H9 (cell line): ENCODE measurements at regions not wholly inside any gene's neighbourhood (a gene's known extent, or its start where the extent isn't known, plus 50 kb on each side); places are given as distances from the start of the nearest gene placed in this dataset.

Experiments used
- DNase-seq: peaks from one replicate; pipeline ENCODE4 v3.0.0-alpha.2; 2017
- H2AFZ ChIP-seq: one replicate; pipeline ENCODE4 v1.6.1; 2013; ENCODE audit warnings: mild to moderate bottlenecking, low read length, control low read depth, moderate library complexity
- H2AK5ac ChIP-seq: 2 replicates; pipeline ENCODE4 v1.6.1; 2013; ENCODE audit warnings: low read length, control low read depth, mixed read lengths; ENCODE audit not compliant: insufficient read length
- H2BK120ac ChIP-seq: one replicate; pipeline ENCODE4 v1.6.1; 2013; ENCODE audit warnings: low read depth, mild to moderate bottlenecking, low read length, control low read depth, inconsistent platforms; ENCODE audit not compliant: poor library complexity, severe bottlenecking
- H2BK12ac ChIP-seq: 2 replicates; pipeline ENCODE4 v1.6.1; 2013; ENCODE audit warnings: low read length, control low read depth, mixed read lengths, low read depth; ENCODE audit not compliant: insufficient read length
- H2BK15ac ChIP-seq: 2 replicates; pipeline ENCODE4 v1.6.1; 2013; ENCODE audit warnings: low read depth, low read length, control low read depth
- H2BK20ac ChIP-seq: one replicate; pipeline ENCODE4 v1.6.1; 2013; ENCODE audit warnings: low read depth, mild to moderate bottlenecking, low read length, control low read depth, inconsistent platforms; ENCODE audit not compliant: poor library complexity, severe bottlenecking
- H2BK5ac ChIP-seq: 2 replicates; pipeline ENCODE4 v1.6.1; 2013; ENCODE audit warnings: low read length, control low read depth, mixed read lengths; ENCODE audit not compliant: insufficient read length
- H3K14ac ChIP-seq: 2 replicates; pipeline ENCODE4 v1.6.1; 2013; ENCODE audit warnings: low read length, control low read depth; ENCODE audit not compliant: insufficient read depth
- H3K18ac ChIP-seq: 2 replicates; pipeline ENCODE4 v1.6.1; 2013; ENCODE audit warnings: low read depth, mild to moderate bottlenecking, mixed read lengths, low read length, control low read depth; ENCODE audit not compliant: insufficient read length
- H3K23ac ChIP-seq: 2 replicates; pipeline ENCODE4 v1.6.1; 2013; ENCODE audit warnings: low read length, control low read depth, mixed read lengths, low read depth; ENCODE audit not compliant: insufficient read length
- H3K23me2 ChIP-seq: 2 replicates; pipeline ENCODE4 v1.6.1; 2013; ENCODE audit warnings: low read depth, mild to moderate bottlenecking, mixed read lengths, low read length, control low read depth; ENCODE audit not compliant: insufficient read length, poor library complexity, severe bottlenecking
- H3K27ac ChIP-seq: 2 replicates; pipeline ENCODE4 v1.5.1; 2013; ENCODE audit warnings: low read length, control low read depth, mixed read lengths, low read depth; ENCODE audit not compliant: insufficient read length
- H3K27me3 ChIP-seq: 2 replicates; pipeline ENCODE4 v1.6.1; 2013; ENCODE audit warnings: low read length, control low read depth, inconsistent platforms; ENCODE audit not compliant: insufficient read depth
- H3K4ac ChIP-seq: 2 replicates; pipeline ENCODE4 v1.6.1; 2013; ENCODE audit warnings: low read depth, mild to moderate bottlenecking, control low read depth, inconsistent platforms, low read length, moderate library complexity
- H3K4me1 ChIP-seq: 2 replicates; pipeline ENCODE4 v1.6.1; 2013; ENCODE audit warnings: low read length, control low read depth, inconsistent platforms; ENCODE audit not compliant: insufficient read depth
- H3K4me2 ChIP-seq: 2 replicates; pipeline ENCODE4 v1.6.1; 2013; ENCODE audit warnings: low read length, control low read depth, mixed read lengths; ENCODE audit not compliant: insufficient read length, insufficient read depth
- H3K56ac ChIP-seq: 2 replicates; pipeline ENCODE4 v1.6.1; 2013; ENCODE audit warnings: low read depth, mild to moderate bottlenecking, mixed read lengths, low read length, control low read depth; ENCODE audit not compliant: insufficient read length
- H3K79me1 ChIP-seq: 2 replicates; pipeline ENCODE4 v1.6.1; 2013; ENCODE audit warnings: low read depth, mild to moderate bottlenecking, moderate library complexity, low read length, control low read depth, inconsistent platforms; ENCODE audit not compliant: insufficient read depth, poor library complexity, severe bottlenecking
- H3K79me2 ChIP-seq: 2 replicates; pipeline ENCODE4 v1.6.1; 2013; ENCODE audit warnings: low read length, control low read depth, inconsistent platforms; ENCODE audit not compliant: insufficient read depth
- H3K9ac ChIP-seq: 2 replicates; pipeline ENCODE4 v1.6.1; 2013; ENCODE audit warnings: low read length, control low read depth, mixed read lengths; ENCODE audit not compliant: insufficient read length; ENCODE audit errors: extremely low read depth
- H3K9me3 ChIP-seq: one replicate; pipeline ENCODE4 v1.6.1; 2013; ENCODE audit warnings: low read depth, low read length, inconsistent platforms; ENCODE audit not compliant: control insufficient read depth
- H3T11ph ChIP-seq: one replicate; pipeline ENCODE4 v1.6.1; 2013; ENCODE audit warnings: mild to moderate bottlenecking, low read length, control low read depth, inconsistent platforms
- H4K20me1 ChIP-seq: one replicate; pipeline ENCODE4 v1.6.1; 2013; ENCODE audit not compliant: control insufficient read depth, insufficient read length, insufficient read depth
- H4K5ac ChIP-seq: 2 replicates; pipeline ENCODE4 v1.6.1; 2013; ENCODE audit warnings: low read depth, mild to moderate bottlenecking, mixed read lengths, low read length, control low read depth; ENCODE audit not compliant: insufficient read length
- H4K8ac ChIP-seq: replicated peaks from 2 replicates; pipeline ENCODE4 v1.6.1; 2013; ENCODE audit warnings: low read length, control low read depth, mixed read lengths, low read depth; ENCODE audit not compliant: insufficient read length
- H4K91ac ChIP-seq: 2 replicates; pipeline ENCODE4 v1.6.1; 2013; ENCODE audit warnings: low read depth, mild to moderate bottlenecking, moderate library complexity, mixed read lengths, low read length, control low read depth; ENCODE audit not compliant: insufficient read length
- H3K27ac Mint-ChIP-seq, 3 experiments: 2 replicates in 2 of 3; 3 replicates in 1 of 3; pipeline ENCODE4 v1.8.0; 2020 to 2021; ENCODE audit warnings: mixed read lengths in 3 of 3, mild to moderate bottlenecking in 1 of 3, moderate library complexity in 1 of 3
- H3K27me3 Mint-ChIP-seq: 2 replicates; pipeline ENCODE4 v1.8.0; 2021; ENCODE audit warnings: low read depth, mild to moderate bottlenecking, moderate library complexity, mixed read lengths
- H3K36me3 Mint-ChIP-seq, 3 experiments: 2 replicates in 2 of 3; 3 replicates in 1 of 3; pipeline ENCODE4 v1.8.0; 2020 to 2021; ENCODE audit warnings: low read depth in 3 of 3, mixed read lengths in 3 of 3; ENCODE audit not compliant: insufficient read depth in 1 of 3
- H3K4me1 Mint-ChIP-seq, 2 experiments: 2 replicates each; pipeline ENCODE4 v1.8.0; 2020; ENCODE audit warnings: mixed read lengths in 2 of 2
- H3K4me3 Mint-ChIP-seq, 2 experiments: 2 replicates in 1 of 2; 3 replicates in 1 of 2; pipeline ENCODE4 v1.8.0; 2020 to 2021; ENCODE audit warnings: mild to moderate bottlenecking in 2 of 2, mixed read lengths in 2 of 2, moderate library complexity in 1 of 2
- H3K9me3 Mint-ChIP-seq, 2 experiments: 2 replicates in 1 of 2; 3 replicates in 1 of 2; pipeline ENCODE4 v1.8.0; 2020; ENCODE audit warnings: mild to moderate bottlenecking in 2 of 2, mixed read lengths in 2 of 2, moderate library complexity in 1 of 2
- WGBS: extraction: QIAGEN DNeasy Blood & Tissue Kit; methylation state at CpG from one replicate; pipeline ENCODE4 v1.1.7; 2013; ENCODE audit warnings: missing lambda C conversion rate, low lambda C conversion rate, mixed read lengths; ENCODE audit not compliant: insufficient read length; ENCODE audit errors: extremely low coverage; 5-methylcytosine and 5-hydroxymethylcytosine counted together
- TF ChIP-seq, protein P1 (sequence below): fragments of 200-600 bp; sonication (generic); conservative IDR thresholded peaks from 3 replicates; pipeline ENCODE4 v1.8.0; 2021; ENCODE audit warnings: antibody characterized with exemption, mild to moderate bottlenecking

DNA sequence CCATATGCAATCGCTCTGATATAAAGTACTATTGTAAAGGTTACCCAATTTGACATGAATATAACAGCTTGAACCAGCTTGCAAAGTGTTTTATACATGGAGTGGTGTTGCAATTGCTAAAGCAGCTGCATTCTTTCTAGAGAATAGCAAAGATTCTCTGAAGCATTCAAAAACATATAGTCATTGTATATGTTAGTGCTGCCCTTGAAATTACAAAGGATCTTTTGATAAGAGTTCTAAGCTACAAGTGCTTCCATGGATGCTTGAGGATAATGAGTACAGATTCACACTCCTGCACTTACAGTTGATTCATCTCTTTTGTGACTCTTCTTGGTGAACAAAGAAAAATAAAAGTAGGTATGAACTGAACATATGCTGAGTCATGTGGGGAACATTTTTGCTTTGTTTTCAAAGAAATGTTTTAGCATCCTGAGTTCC, 175.7 kb downstream of the ALDH8A1 start:
- no peak overlapping the region for H3K27ac ChIP-seq
- H3K36me3 Mint-ChIP-seq: peaks cover 0 to 9% (median 4%) of the 10 kb centered on the region in 3 experiments; a peak in 3 of 7 replicates

More for the DNA sequence above, 175.7 kb downstream of the ALDH8A1 start:
- Histone ChIP-seq H2AFZ (no peak overlapping the region), H3K4ac (no peak overlapping the region), H3K79me2 (no peaks in the 10 kb centered on the region), H3K23me2 (no peaks in the 10 kb centered on the region), H2BK20ac (no peak overlapping the region), H3K4me2 (no peak overlapping the region), H3K9ac (no peak overlapping the region), H4K20me1 (no peaks in the 10 kb centered on the region), H2BK12ac (no peak overlapping the region), H3K18ac (no peak overlapping the region), H3T11ph (no peak overlapping the region), H4K5ac (no peak overlapping the region), H2BK15ac (no peak overlapping the region), H4K8ac (no peak overlapping the region), H3K23ac (no peak overlapping the region), H3K56ac (no peak overlapping the region), H3K9me3 (no peaks in the 10 kb centered on the region), H3K14ac (no peak overlapping the region), H3K27me3 (no peaks in the 10 kb centered on the region), H2BK120ac (no peak overlapping the region), H3K79me1 (no peaks in the 10 kb centered on the region), H2BK5ac (no peak overlapping the region), H3K4me1 (0 out of 2 replicates have a peak, but pooled peaks cover 2% of the 10 kb centered on the region), H4K91ac (no peak overlapping the region), H2AK5ac (no peak overlapping the region)
- TF ChIP-seq, protein P1, sequence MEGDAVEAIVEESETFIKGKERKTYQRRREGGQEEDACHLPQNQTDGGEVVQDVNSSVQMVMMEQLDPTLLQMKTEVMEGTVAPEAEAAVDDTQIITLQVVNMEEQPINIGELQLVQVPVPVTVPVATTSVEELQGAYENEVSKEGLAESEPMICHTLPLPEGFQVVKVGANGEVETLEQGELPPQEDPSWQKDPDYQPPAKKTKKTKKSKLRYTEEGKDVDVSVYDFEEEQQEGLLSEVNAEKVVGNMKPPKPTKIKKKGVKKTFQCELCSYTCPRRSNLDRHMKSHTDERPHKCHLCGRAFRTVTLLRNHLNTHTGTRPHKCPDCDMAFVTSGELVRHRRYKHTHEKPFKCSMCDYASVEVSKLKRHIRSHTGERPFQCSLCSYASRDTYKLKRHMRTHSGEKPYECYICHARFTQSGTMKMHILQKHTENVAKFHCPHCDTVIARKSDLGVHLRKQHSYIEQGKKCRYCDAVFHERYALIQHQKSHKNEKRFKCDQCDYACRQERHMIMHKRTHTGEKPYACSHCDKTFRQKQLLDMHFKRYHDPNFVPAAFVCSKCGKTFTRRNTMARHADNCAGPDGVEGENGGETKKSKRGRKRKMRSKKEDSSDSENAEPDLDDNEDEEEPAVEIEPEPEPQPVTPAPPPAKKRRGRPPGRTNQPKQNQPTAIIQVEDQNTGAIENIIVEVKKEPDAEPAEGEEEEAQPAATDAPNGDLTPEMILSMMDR: no peak
- H3K4me1 Mint-ChIP-seq: peaks cover 2% of the 10 kb centered on the region in 2 experiments; a peak in 2 of 4 replicates
- DNase-seq: no peak
- H3K27ac Mint-ChIP-seq: no peak overlapping the region
- H3K9me3 Mint-ChIP-seq: peaks cover 15% of the 10 kb centered on the region in 2 experiments; a peak in 4 of 5 replicates
- H3K4me3 Mint-ChIP-seq: no peak overlapping the region
- no peaks in the 10 kb centered on the region; the same call in none of the 2 replicates for H3K27me3 Mint-ChIP-seq
- no CpG with 5 or more reads among the region's 1 CpG for WGBS
